ENCODE measurements at regions not wholly inside any gene's neighbourhood (a gene's known extent, or its start where the extent isn't known, plus 50 kb on each side); places are given as distances from the start of the nearest gene placed in this dataset.

- Mint-ChIP-seq H3K27me3 (ENCODE audit: low read depth, unreplicated experiment) (no peaks in the 10 kb centered on the region), H3K4me3 (ENCODE audit: unreplicated experiment) (no peak overlapping the region), H3K4me1 (ENCODE audit: low read depth, unreplicated experiment) (no peaks in the 10 kb centered on the region), H3K27ac (ENCODE audit: unreplicated experiment) (no peak overlapping the region), H3K36me3 (ENCODE audit: low read depth, unreplicated experiment) (no peaks in the 10 kb centered on the region), H3K9me3 (ENCODE audit: unreplicated experiment) (no peaks in the 10 kb centered on the region)
- Histone ChIP-seq H3K4me3 (ENCODE audit: insufficient read depth, low read depth, low read length) (no peak overlapping the region), H2AFZ (ENCODE audit: low read depth, low read length) (no peak overlapping the region), H3K79me2 (ENCODE audit: insufficient read depth, low read length) (no peaks in the 10 kb centered on the region), H3K27me3 (ENCODE audit: insufficient read depth, low read length) (no peaks in the 10 kb centered on the region), H3K36me3 (ENCODE audit: insufficient read depth, low read length) (no peaks in the 10 kb centered on the region), H3K4me2 (ENCODE audit: low read length) (no peak overlapping the region), H3K27ac (ENCODE audit: low read depth, low read length) (no peak overlapping the region), H3K4me1 (ENCODE audit: insufficient read depth, low read length) (no peaks in the 10 kb centered on the region), H4K20me1 (ENCODE audit: insufficient read depth, low read length) (no peaks in the 10 kb centered on the region), H3K9me3 (ENCODE audit: insufficient read depth, low read depth, low read length) (no peaks in the 10 kb centered on the region), H3K9ac (ENCODE audit: low read length) (no peak overlapping the region)
- TF ChIP-seq CTCF (IDR thresholded peaks at IDR 0.05; ENCODE audit: insufficient read depth, low read depth, low read length) (no peak), EZH2 (IDR thresholded peaks at IDR 0.05; ENCODE audit: insufficient read depth, low read length) (no peak)
- FAIRE-seq (peak; percentile 90), DNase-seq (ENCODE audit: low read depth) (peak; percentile 33)
Observed at GRCh38 chr7:20083781-20084180, 133.4 kb downstream of the MACC1 start.

- no peak overlapping the region for H3K27ac ChIP-seq (ENCODE audit: low read depth, low read length)
- Mint-ChIP-seq H3K9me3 (ENCODE audit: unreplicated experiment) (no peaks in the 10 kb centered on the region), H3K4me3 (ENCODE audit: unreplicated experiment) (no peak overlapping the region), H3K4me1 (ENCODE audit: low read depth, unreplicated experiment) (no peaks in the 10 kb centered on the region), H3K36me3 (ENCODE audit: low read depth, unreplicated experiment) (no peaks in the 10 kb centered on the region), H3K27ac (ENCODE audit: unreplicated experiment) (no peak overlapping the region), H3K27me3 (ENCODE audit: low read depth, unreplicated experiment) (no peaks in the 10 kb centered on the region)
- no peaks in the 10 kb centered on the region for H3K27me3 ChIP-seq (ENCODE audit: insufficient read depth, low read length)
- H3K4me1 ChIP-seq (ENCODE audit: insufficient read depth, low read length): no peaks in the 10 kb centered on the region
- no peak for FAIRE-seq
- no peak overlapping the region for H3K4me2 ChIP-seq (ENCODE audit: low read length)
- no peaks in the 10 kb centered on the region for H3K79me2 ChIP-seq (ENCODE audit: insufficient read depth, low read length)
- no peaks in the 10 kb centered on the region for H4K20me1 ChIP-seq (ENCODE audit: insufficient read depth, low read length)
- no peak overlapping the region for H3K9ac ChIP-seq (ENCODE audit: low read length)
- no peak overlapping the region for H2AFZ ChIP-seq (ENCODE audit: low read depth, low read length)
- H3K9me3 ChIP-seq (ENCODE audit: insufficient read depth, low read depth, low read length): no peaks in the 10 kb centered on the region
- no peak overlapping the region for H3K4me3 ChIP-seq (ENCODE audit: insufficient read depth, low read depth, low read length)
- H3K36me3 ChIP-seq (ENCODE audit: insufficient read depth, low read length): no peaks in the 10 kb centered on the region
- TF ChIP-seq EZH2 (IDR thresholded peaks at IDR 0.05; ENCODE audit: insufficient read depth, low read length) (no peak), CTCF (IDR thresholded peaks at IDR 0.05; ENCODE audit: insufficient read depth, low read depth, low read length) (no peak)
- no peak for DNase-seq (ENCODE audit: low read depth)
Observed at GRCh38 chr7:20079080-20079479, 138.1 kb downstream of the MACC1 start.

GRCh38 chr7:20076835-20077234, 140.3 kb downstream of the MACC1 start:
- Mint-ChIP-seq H3K4me1 (ENCODE audit: low read depth, unreplicated experiment) (no peaks in the 10 kb centered on the region), H3K4me3 (ENCODE audit: unreplicated experiment) (no peak overlapping the region), H3K36me3 (ENCODE audit: low read depth, unreplicated experiment) (no peaks in the 10 kb centered on the region), H3K27ac (ENCODE audit: unreplicated experiment) (no peak overlapping the region), H3K27me3 (ENCODE audit: low read depth, unreplicated experiment) (no peaks in the 10 kb centered on the region), H3K9me3 (ENCODE audit: unreplicated experiment) (peaks cover 2% of the 10 kb centered on the region)
- no peaks in the 10 kb centered on the region for H3K36me3 ChIP-seq (ENCODE audit: insufficient read depth, low read length)
- TF ChIP-seq CTCF (IDR thresholded peaks at IDR 0.05; ENCODE audit: insufficient read depth, low read depth, low read length) (no peak), EZH2 (IDR thresholded peaks at IDR 0.05; ENCODE audit: insufficient read depth, low read length) (no peak)
- H3K79me2 ChIP-seq (ENCODE audit: insufficient read depth, low read length): no peaks in the 10 kb centered on the region
- no peak overlapping the region for H3K9ac ChIP-seq (ENCODE audit: low read length)
- no peak overlapping the region for H2AFZ ChIP-seq (ENCODE audit: low read depth, low read length)
- no peaks in the 10 kb centered on the region for H3K27me3 ChIP-seq (ENCODE audit: insufficient read depth, low read length)
- no peak overlapping the region for H3K4me3 ChIP-seq (ENCODE audit: insufficient read depth, low read depth, low read length)
- no peaks in the 10 kb centered on the region for H3K4me1 ChIP-seq (ENCODE audit: insufficient read depth, low read length)
- no peak overlapping the region for H3K27ac ChIP-seq (ENCODE audit: low read depth, low read length)
- no peak overlapping the region for H3K4me2 ChIP-seq (ENCODE audit: low read length)
- no peaks in the 10 kb centered on the region for H4K20me1 ChIP-seq (ENCODE audit: insufficient read depth, low read length)
- no peaks in the 10 kb centered on the region for H3K9me3 ChIP-seq (ENCODE audit: insufficient read depth, low read depth, low read length)
- DNase-seq (ENCODE audit: low read depth): no peak
- FAIRE-seq: no peak

All from astrocyte (in vitro differentiated cells and primary cell).